OCI-LY3 (cell line): ENCODE measurements at regions not wholly inside any gene's neighbourhood (a gene's known extent, or its start where the extent isn't known, plus 50 kb on each side); places are given as distances from the start of the nearest gene placed in this dataset.

Experiments used
- CTCF ChIP-seq: fragments of 200-600, 300-600 bp; sonication (generic); IDR thresholded peaks from 2 replicates; pipeline ENCODE4 v1.5.1; 2014; ENCODE audit warnings: antibody characterized with exemption, low read length, low read depth
- EZH2phosphoT487 ChIP-seq: fragments of 200-600 bp; shearing (Covaris generic); IDR thresholded peaks from 2 replicates; pipeline ENCODE4 v1.6.1; 2018; ENCODE audit warnings: antibody characterized with exemption, mixed run types, low read depth

- TF ChIP-seq CTCF (no peak), EZH2phosphoT487 (no peak)
Observed at GRCh38 chr17:12415031-12415430, 250.7 kb upstream of the MYOCD start.
